Caco-2 (cell line): ENCODE measurements at regions not wholly inside any gene's neighbourhood (a gene's known extent, or its start where the extent isn't known, plus 50 kb on each side); places are given as distances from the start of the nearest gene placed in this dataset.

Source experiments
- BruUV-seq: library from RNA; stranded (reverse); fragments of 400-500 nt; replicated peaks from 2 replicates; lab custom pipeline; 2021; lab: Mats Ljungman, UMichigan
- CTCF ChIA-PET: fragments of 300-600 bp; sonication (Branson Sonifier 250); formaldehyde crosslinking; loops from one replicate; lab custom pipeline; 2022; ENCODE audit warnings: antibody characterized with exemption; lab: Charles Lee
- POLR2A ChIA-PET: fragments of 300-600 bp; sonication (Branson Sonifier 250); formaldehyde crosslinking; loops from one replicate; lab custom pipeline; 2022; ENCODE audit warnings: antibody characterized with exemption; lab: Charles Lee
- DNase-seq, 2 experiments: peaks; one replicate each; pipeline versions ENCODE4 v3.0.0 to v3.0.0-alpha.2; 2020 to 2022
- H3K27me3 ChIP-seq: replicated peaks from 2 replicates; pipeline ENCODE4 v1.6.0; 2011; ENCODE audit warnings: low read length; ENCODE audit not compliant: control insufficient read depth, insufficient read depth
- H3K36me3 ChIP-seq: 2 replicates; pipeline ENCODE4 v1.5.1; 2011; ENCODE audit warnings: low read length; ENCODE audit not compliant: control insufficient read depth, insufficient read depth
- H3K4me1 ChIP-seq: fragments of 250-450 bp; sonication (Bioruptor Pico); 2 replicates; pipeline ENCODE4 v1.5.1; 2020; ENCODE audit warnings: mild to moderate bottlenecking
- H3K4me3 ChIP-seq: 2 replicates; pipeline ENCODE4 v1.5.1; 2011; ENCODE audit warnings: low read depth, mild to moderate bottlenecking, control low read depth, low read length
- H3K9me3 ChIP-seq: fragments of 250-450 bp; sonication (Bioruptor Pico); 2 replicates; pipeline ENCODE4 v1.5.1; 2020; ENCODE audit warnings: mild to moderate bottlenecking, moderate library complexity
- H3K27ac Mint-ChIP-seq: one replicate; pipeline ENCODE4 v1.8.0; 2022; ENCODE audit warnings: mixed read lengths; ENCODE audit not compliant: unreplicated experiment
- H3K27me3 Mint-ChIP-seq: one replicate; pipeline ENCODE4 v1.8.0; 2022; ENCODE audit warnings: mixed read lengths; ENCODE audit not compliant: insufficient read depth, unreplicated experiment
- H3K36me3 Mint-ChIP-seq: one replicate; pipeline ENCODE4 v1.8.0; 2022; ENCODE audit warnings: mild to moderate bottlenecking, mixed read lengths; ENCODE audit not compliant: insufficient read depth, unreplicated experiment
- H3K4me1 Mint-ChIP-seq: one replicate; pipeline ENCODE4 v1.8.0; 2022; ENCODE audit warnings: low read depth, mixed read lengths; ENCODE audit not compliant: unreplicated experiment
- H3K4me3 Mint-ChIP-seq: one replicate; pipeline ENCODE4 v1.8.0; 2022; ENCODE audit warnings: mild to moderate bottlenecking, moderate library complexity, mixed read lengths; ENCODE audit not compliant: unreplicated experiment
- H3K9me3 Mint-ChIP-seq: one replicate; pipeline ENCODE4 v1.8.0; 2022; ENCODE audit warnings: mixed read lengths; ENCODE audit not compliant: unreplicated experiment
- CTCF ChIP-seq, 2 experiments: fragments of 200-600 bp in 1 of 2; IDR thresholded peaks; 1 replicate in 1 of 2; 2 replicates in 1 of 2; pipeline versions ENCODE4 v1.5.1 to v1.8.0; 2011 to 2022; ENCODE audit warnings: antibody characterized with exemption in 1 of 2, control low read depth in 1 of 2, inconsistent platforms in 1 of 2, low read depth in 1 of 2, low read length in 1 of 2, mild to moderate bottlenecking in 1 of 2, moderate library complexity in 1 of 2; ENCODE audit not compliant: insufficient read depth in 1 of 2, severe bottlenecking in 1 of 2, unreplicated experiment in 1 of 2
- intact Hi-C: fragments of 100-400 bp; cut with micrococcal nuclease; formaldehyde crosslinking; loops from one replicate; pipeline ENCODE4 v1.10.0; 2022; ENCODE audit not compliant: unreplicated experiment

- Mint-ChIP-seq H3K9me3 (no peaks in the 10 kb centered on the region), H3K27ac (no peak overlapping the region), H3K4me1 (no peaks in the 10 kb centered on the region), H3K36me3 (no peaks in the 10 kb centered on the region), H3K27me3 (peaks cover 7% of the 10 kb centered on the region), H3K4me3 (no peak overlapping the region)
- Histone ChIP-seq H3K4me3 (no peak overlapping the region), H3K4me1 (no peaks in the 10 kb centered on the region), H3K27me3 (no peaks in the 10 kb centered on the region), H3K36me3 (no peaks in the 10 kb centered on the region), H3K9me3 (no peaks in the 10 kb centered on the region)
- intact Hi-C loops = no loop called here
- no peak for TF ChIP-seq CTCF (IDR thresholded peaks at IDR 0.05; ENCODE audit: insufficient read depth in 1 of 2, low read depth in 1 of 2, low read length in 1 of 2, severe bottlenecking in 1 of 2, unreplicated experiment in 1 of 2)
- no TSS peak for BruUV-seq
- no peak for DNase-seq
- CTCF ChIA-PET = no interaction called here
- POLR2A ChIA-PET = no interaction called here
Observed at GRCh38 chr11:121890946-121891515, 225.0 kb downstream of the BLID start.

DNA sequence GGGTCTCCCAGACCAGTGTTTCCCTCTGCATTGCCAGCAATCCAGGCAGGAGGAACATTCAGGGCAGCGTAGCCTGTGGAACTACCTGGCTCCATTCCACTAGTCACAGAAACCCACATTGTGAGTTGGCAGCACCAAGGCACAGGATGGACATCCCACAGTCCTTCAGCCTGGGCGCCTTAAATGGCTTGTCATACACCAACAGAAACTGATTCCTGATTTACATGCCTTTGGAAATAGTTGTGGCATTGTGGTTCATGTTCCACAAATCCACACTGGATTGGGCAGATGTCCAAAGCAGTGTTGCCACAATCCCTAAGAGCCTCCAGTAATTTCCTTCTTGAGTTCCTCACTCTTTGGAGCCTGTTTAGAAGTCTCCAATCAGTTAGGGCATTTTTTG, 225.6 kb downstream of the BLID start:
- Mint-ChIP-seq H3K4me1 (no peaks in the 10 kb centered on the region), H3K36me3 (no peaks in the 10 kb centered on the region), H3K27ac (no peak overlapping the region), H3K4me3 (no peak overlapping the region), H3K9me3 (no peaks in the 10 kb centered on the region), H3K27me3 (peaks cover 7% of the 10 kb centered on the region)
- H3K9me3 ChIP-seq = no peaks in the 10 kb centered on the region
- ChIA-PET POLR2A (no interaction called here), CTCF (no interaction called here)
- no TSS peak for BruUV-seq
- H3K4me1 ChIP-seq = no peaks in the 10 kb centered on the region
- H3K4me3 ChIP-seq = no peak overlapping the region
- intact Hi-C loops = no loop called here
- H3K27me3 ChIP-seq = no peaks in the 10 kb centered on the region
- H3K36me3 ChIP-seq = no peaks in the 10 kb centered on the region
- DNase-seq = no peak
- no peak for TF ChIP-seq CTCF (IDR thresholded peaks at IDR 0.05; ENCODE audit: insufficient read depth in 1 of 2, low read depth in 1 of 2, low read length in 1 of 2, severe bottlenecking in 1 of 2, unreplicated experiment in 1 of 2)

DNA sequence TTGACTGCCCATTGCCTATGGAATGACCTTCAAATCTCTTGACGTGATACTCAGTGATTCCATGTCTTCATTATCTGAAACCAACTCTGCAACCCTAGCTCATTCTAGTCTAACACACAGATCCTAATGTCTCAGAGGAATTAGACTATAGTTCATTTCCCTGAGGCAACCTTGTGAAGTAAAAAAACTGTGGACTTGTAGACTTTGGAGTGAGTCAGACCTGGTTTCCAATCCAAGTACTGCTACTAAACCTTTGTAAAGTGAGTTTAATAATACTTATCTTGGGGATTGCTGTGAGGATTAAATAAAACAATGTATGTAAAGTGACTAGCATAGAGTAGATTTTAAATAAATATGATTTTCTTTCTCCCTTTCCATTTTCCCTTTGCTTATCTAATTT, 226.1 kb downstream of the BLID start:
- intact Hi-C loops = no loop called here
- ChIA-PET POLR2A (no interaction called here), CTCF (no interaction called here)
- Mint-ChIP-seq H3K4me3 (no peak overlapping the region), H3K27me3 (peaks cover 10% of the 10 kb centered on the region), H3K36me3 (no peaks in the 10 kb centered on the region), H3K27ac (no peak overlapping the region), H3K9me3 (no peaks in the 10 kb centered on the region), H3K4me1 (no peaks in the 10 kb centered on the region)
- Histone ChIP-seq H3K36me3 (no peaks in the 10 kb centered on the region), H3K4me3 (no peak overlapping the region), H3K27me3 (no peaks in the 10 kb centered on the region), H3K4me1 (no peaks in the 10 kb centered on the region), H3K9me3 (no peaks in the 10 kb centered on the region)
- DNase-seq = no peak
- BruUV-seq = no TSS peak
- TF ChIP-seq CTCF (IDR thresholded peaks at IDR 0.05; ENCODE audit: insufficient read depth in 1 of 2, low read depth in 1 of 2, low read length in 1 of 2, severe bottlenecking in 1 of 2, unreplicated experiment in 1 of 2) = no peak
